ENCODE measurements at regions not wholly inside any gene's neighbourhood (a gene's known extent, or its start where the extent isn't known, plus 50 kb on each side); places are given as distances from the start of the nearest gene placed in this dataset.

GRCh38 chr2:128640845-128641360, 322.2 kb upstream of the HS6ST1 start:
- DNase-seq (ENCODE audit: low read depth in 1 of 2, low spot score in 1 of 2) = no peak

- DNase-seq (ENCODE audit: low read depth in 1 of 2, low spot score in 1 of 2) = no peak
These were observed 322.9 kb upstream of the HS6ST1 start for GRCh38 chr2:128641421-128642080.

GRCh38 chr2:128642316-128642715, 323.6 kb upstream of the HS6ST1 start:
- DNase-seq (ENCODE audit: low read depth in 1 of 2, low spot score in 1 of 2) = no peak

- no peak for DNase-seq (ENCODE audit: low read depth in 1 of 2, low spot score in 1 of 2)
These were observed 324.2 kb upstream of the HS6ST1 start for GRCh38 chr2:128642821-128643220.

GRCh38 chr2:128643221-128644065, 324.8 kb upstream of the HS6ST1 start:
- DNase-seq (ENCODE audit: low read depth in 1 of 2, low spot score in 1 of 2) = no peak

GRCh38 chr2:128644156-128644555, 325.5 kb upstream of the HS6ST1 start:
- DNase-seq (ENCODE audit: low read depth in 1 of 2, low spot score in 1 of 2) = no peak

- DNase-seq (ENCODE audit: low read depth in 1 of 2, low spot score in 1 of 2) = no peak
These were observed 326.1 kb upstream of the HS6ST1 start for GRCh38 chr2:128644718-128645256.

GRCh38 chr2:128645631-128646030, 327.0 kb upstream of the HS6ST1 start:
- DNase-seq (ENCODE audit: low read depth in 1 of 2, low spot score in 1 of 2) = no peak

- no peak for DNase-seq (ENCODE audit: low read depth in 1 of 2, low spot score in 1 of 2)
These were observed 327.4 kb upstream of the HS6ST1 start for GRCh38 chr2:128646091-128646490.

- DNase-seq (ENCODE audit: low read depth in 1 of 2, low spot score in 1 of 2) = no peak
These were observed 328.0 kb upstream of the HS6ST1 start for GRCh38 chr2:128646691-128647090.

GRCh38 chr2:128651000-128651399, 332.3 kb upstream of the HS6ST1 start:
- DNase-seq (ENCODE audit: low read depth in 1 of 2, low spot score in 1 of 2) = no peak

- no peak for DNase-seq (ENCODE audit: low read depth in 1 of 2, low spot score in 1 of 2)
These were observed 335.7 kb upstream of the HS6ST1 start for GRCh38 chr2:128654408-128654807.

GRCh38 chr2:128660836-128661235, 342.2 kb upstream of the HS6ST1 start:
- no peak for DNase-seq (ENCODE audit: low read depth in 1 of 2, low spot score in 1 of 2)

- DNase-seq (ENCODE audit: low read depth in 1 of 2, low spot score in 1 of 2) = no peak
These were observed 342.6 kb upstream of the HS6ST1 start for GRCh38 chr2:128661311-128661710.

GRCh38 chr2:128662051-128662471, 343.4 kb upstream of the HS6ST1 start:
- DNase-seq (ENCODE audit: low read depth in 1 of 2, low spot score in 1 of 2) = no peak

- DNase-seq (ENCODE audit: low read depth in 1 of 2, low spot score in 1 of 2) = no peak
These were observed 344.8 kb upstream of the HS6ST1 start for GRCh38 chr2:128663371-128664050.

GRCh38 chr2:128664499-128664971, 345.9 kb upstream of the HS6ST1 start:
- DNase-seq (ENCODE audit: low read depth in 1 of 2, low spot score in 1 of 2) = no peak

- no peak for DNase-seq (ENCODE audit: low read depth in 1 of 2, low spot score in 1 of 2)
These were observed 346.4 kb upstream of the HS6ST1 start for GRCh38 chr2:128665113-128665512.

GRCh38 chr2:128666596-128666995, 347.9 kb upstream of the HS6ST1 start:
- no peak for DNase-seq (ENCODE audit: low read depth in 1 of 2, low spot score in 1 of 2)

- DNase-seq (ENCODE audit: low read depth in 1 of 2, low spot score in 1 of 2) = no peak
These were observed 348.7 kb upstream of the HS6ST1 start for GRCh38 chr2:128667391-128667790.

- DNase-seq (ENCODE audit: low read depth in 1 of 2, low spot score in 1 of 2) = no peak
These were observed 350.3 kb upstream of the HS6ST1 start for GRCh38 chr2:128668946-128669345.
